Limb (tissue), 2 donors: ENCODE measurements at regions not wholly inside any gene's neighbourhood (a gene's known extent, or its start where the extent isn't known, plus 50 kb on each side); places are given as distances from the start of the nearest gene placed in this dataset.

Source experiments
- DNase-seq, 2 donors: peaks; one replicate each; pipeline ENCODE4 v3.0.0-alpha.2; 2016; ENCODE audit errors: extremely low spot score in 2 of 2

GRCh38 chr6:122052346-122052900 is 347.0 kb upstream of the HSF2 start:
- no peak for DNase-seq

- DNase-seq: no peak
These were observed 339.5 kb upstream of the HSF2 start for GRCh38 chr6:122059918-122060317.

DNA sequence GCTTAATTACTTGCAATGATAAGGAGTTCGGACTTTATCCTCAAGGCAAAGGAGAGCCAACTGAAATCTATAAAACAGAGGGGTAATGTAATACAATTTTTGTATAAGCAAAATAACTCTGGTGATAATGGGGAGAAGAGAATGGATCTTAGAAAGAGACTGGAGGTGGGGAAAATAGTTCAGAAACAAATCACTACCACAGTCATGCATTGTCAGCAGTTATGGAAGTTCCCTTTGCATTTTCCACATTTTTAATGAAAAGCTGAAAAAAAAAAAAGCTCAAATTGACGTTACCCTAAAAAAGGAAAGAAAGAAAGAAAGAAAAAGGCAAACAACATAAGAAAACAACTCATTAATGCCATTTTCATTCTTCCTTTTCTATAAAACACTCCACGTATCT is 337.6 kb upstream of the HSF2 start:
- no peak for DNase-seq

- peak in 1 of 2 donors; percentile 60 for DNase-seq
These were observed 336.4 kb upstream of the HSF2 start for GRCh38 chr6:122063076-122063475.

- no peak for DNase-seq
These were observed 335.7 kb upstream of the HSF2 start for GRCh38 chr6:122063761-122064160.

DNA sequence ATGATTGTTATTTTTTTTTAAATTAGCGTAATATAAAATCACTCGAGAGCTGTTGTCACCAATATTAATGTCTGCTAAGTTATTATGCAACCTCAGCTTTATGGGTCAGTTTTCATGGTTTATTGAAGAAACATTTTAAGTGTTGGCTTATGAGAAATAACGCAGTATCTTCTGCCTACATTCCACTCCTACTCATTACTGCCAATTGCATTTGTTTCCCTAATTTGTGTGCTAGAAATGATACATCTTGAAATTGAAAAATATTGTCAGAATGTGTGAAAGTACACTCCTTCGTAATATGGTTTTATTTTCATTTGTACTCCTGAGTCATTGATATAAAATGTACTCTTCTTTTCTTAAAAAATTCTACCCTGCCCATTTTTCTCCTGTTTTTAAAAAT is 333.3 kb upstream of the HSF2 start:
- no peak for DNase-seq

GRCh38 chr6:122068291-122068769 is 331.1 kb upstream of the HSF2 start:
- no peak for DNase-seq

GRCh38 chr6:122069932-122070331 is 329.5 kb upstream of the HSF2 start:
- no peak for DNase-seq

- DNase-seq: no peak
These were observed 327.3 kb upstream of the HSF2 start for GRCh38 chr6:122072014-122072647.

DNA sequence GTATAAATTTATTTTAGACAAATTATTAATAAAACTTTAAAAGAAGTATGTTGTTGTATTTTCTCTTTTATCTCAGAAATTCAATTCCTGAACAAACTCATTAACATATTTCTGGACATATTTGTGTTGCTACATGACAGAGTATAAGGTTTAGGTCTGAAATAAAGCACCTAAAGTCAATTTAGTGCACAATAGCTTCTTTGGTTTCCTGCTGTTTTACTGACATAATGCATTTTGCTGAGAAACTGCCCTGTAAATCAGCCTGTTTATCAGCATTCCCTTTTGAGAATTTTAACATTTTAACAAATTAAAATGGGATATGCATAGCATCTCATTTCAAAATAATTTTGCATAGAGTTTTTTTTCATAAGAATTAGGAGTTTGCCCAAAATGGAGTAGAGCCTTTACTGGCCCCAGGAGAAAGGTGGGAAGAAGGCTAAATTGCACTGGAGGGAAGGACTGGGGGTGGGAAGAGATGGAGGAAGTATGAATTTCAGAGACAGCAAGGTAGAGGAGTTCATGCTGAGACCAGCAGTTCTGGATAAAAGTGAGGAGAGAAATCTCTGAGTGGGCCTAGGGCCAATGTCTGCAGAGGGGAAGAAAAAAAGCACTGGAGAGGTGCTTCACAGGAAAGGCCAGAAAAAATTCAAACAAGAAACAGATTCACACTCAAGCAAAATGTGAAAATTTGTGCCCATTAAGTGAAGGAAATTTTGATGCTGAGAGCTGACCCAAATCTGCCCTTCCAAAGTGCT is 324.2 kb upstream of the HSF2 start:
- no peak for DNase-seq

- DNase-seq: peak; percentile 40 to 51
These were observed 323.5 kb upstream of the HSF2 start for GRCh38 chr6:122075917-122076316.

- no peak for DNase-seq
These were observed 321.8 kb upstream of the HSF2 start for GRCh38 chr6:122077603-122078002.

DNA sequence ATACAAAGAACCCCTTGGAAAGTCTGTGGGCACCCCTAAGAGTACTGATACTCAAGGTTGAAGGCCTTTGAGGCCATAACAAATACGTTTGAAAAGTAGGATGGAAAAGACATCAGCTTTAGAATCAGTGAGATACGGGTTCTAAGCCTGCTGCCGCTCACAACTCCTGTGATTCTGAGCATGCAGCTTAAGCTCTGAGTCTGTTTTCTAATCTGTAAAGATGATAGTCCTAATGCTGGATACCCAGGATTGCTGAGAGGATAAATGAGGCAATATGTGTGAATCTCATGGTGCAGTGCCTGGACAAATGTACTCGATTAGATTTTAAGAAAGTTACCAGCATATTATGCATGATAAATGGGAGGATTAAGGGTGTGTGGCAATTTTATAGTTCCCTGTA is 321.0 kb upstream of the HSF2 start:
- DNase-seq: no peak

DNA sequence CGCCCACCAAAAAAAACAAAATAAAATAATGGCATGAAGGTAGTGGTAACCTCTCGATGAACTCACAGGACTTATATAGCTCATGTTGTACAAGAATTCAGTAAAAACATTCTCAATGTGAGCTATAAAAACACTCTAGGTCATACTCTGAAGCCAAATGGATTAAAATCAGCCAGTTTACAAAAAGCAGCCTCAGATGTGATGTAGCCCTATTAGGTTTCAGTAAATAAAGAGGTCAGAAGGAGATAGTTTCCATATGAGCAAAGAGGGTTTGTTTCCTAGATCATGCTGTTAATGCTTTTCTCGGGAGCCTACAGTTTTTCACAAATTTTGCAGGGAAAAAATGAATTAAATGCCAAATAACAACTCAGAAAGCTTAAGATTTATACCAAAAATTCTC is 319.5 kb upstream of the HSF2 start:
- no peak for DNase-seq

DNA sequence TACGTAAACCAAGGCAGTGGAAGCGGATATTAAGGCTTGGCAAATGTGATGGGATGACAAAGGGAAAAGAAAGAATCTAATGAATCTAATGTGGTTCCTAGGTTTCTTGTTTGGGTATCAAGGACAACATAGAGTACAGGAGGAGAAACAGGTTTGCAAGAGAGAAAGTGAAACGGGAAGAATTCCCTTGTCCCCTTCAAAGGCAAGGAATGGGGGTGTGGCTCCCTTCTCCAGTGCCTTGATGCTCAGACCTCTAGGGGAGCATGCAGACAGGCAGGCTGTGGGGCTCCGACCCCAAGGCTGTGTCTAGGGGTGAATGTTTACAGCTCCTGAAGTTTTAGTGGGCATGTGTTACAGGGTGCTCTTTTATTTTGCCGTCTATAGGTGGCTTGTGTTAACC is 317.5 kb upstream of the HSF2 start:
- DNase-seq: no peak

DNA sequence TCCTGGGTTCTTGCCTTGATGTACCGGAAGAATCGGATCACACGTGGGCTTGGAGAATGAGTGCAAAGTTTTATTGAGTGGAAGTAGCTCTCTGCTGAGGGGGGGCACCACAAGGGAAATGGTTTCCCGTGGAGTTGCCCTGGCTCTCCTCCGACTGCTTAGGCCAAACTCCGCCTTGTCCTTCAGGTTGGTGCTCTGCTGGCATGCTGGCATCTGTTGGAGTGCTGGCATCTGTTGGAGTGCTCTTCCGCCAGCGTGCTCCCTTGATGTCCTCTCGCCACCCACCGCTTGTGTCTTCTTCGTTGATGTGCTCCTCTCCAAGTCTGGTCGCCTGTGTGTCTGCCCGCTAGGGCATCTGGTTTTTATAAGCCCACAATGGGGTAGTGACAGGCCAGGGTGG is 317.1 kb upstream of the HSF2 start:
- DNase-seq: no peak

DNA sequence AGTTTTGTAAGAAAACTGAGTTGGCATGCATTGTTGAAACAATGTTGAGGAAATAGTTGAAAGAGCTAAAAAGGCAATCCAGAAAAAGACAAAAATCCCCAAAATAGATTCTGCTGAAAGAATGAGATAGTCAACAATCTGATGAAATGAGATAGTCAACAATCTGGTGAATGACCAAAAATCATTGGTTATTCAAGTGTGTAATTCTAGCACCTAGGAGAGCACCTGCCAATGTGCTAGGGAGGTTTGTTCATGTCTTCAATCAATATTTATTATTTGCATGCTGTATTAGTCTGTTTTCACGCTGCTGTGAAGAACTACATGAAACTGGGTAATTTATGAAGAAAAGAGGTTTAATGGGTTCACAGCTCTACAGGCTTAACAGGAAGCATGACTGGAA is 307.1 kb upstream of the HSF2 start:
- DNase-seq: no peak

- DNase-seq: no peak
These were observed 301.2 kb upstream of the HSF2 start for GRCh38 chr6:122098201-122098678.

- no peak for DNase-seq
These were observed 297.4 kb upstream of the HSF2 start for GRCh38 chr6:122102026-122102425.

DNA sequence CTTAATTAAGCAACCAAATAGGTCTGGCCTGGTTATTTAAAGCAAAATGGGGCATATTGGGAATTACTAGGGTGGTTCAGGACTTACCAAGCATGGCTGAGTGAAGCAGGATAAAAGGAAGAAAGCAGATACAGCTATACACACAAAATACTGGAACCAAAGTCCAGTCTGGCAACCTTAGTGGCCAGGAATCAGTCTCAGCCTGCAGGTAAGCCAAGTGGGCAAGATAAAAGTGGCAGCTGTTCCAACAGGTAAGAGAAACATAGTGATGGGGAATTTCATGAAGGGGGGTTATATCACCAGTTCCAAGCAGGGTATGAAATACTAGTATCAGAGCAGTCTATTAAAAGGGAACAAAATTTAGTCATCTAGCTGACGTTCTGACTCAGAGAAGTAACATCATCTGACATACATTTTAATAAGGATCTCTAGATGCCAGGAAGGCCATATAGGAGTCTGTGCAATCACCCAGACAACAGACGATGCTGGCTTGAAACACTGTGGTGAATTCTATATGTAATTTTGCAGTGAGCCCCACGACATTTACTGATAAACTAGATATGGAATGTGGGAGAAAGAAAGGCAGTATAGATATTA is 292.1 kb upstream of the HSF2 start:
- DNase-seq: no peak

DNA sequence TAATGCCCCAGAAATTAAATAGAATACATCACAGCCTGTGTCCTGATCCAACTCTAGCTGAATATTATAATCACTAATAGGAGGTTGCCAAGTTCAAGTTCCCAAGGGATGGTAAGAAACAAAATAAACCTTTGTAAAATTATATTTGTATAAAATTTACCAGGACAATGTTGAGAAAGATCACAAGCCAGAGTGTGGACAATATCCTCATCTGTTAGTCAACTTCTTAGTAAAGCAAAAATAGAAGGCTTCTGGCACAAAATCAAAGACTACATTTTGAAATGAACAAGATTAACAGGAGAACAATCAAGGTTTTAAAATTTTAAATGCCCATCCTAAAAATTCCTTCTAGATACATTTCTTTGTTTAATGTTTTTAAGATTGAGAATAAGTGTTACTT is 290.4 kb upstream of the HSF2 start:
- no peak for DNase-seq

DNA sequence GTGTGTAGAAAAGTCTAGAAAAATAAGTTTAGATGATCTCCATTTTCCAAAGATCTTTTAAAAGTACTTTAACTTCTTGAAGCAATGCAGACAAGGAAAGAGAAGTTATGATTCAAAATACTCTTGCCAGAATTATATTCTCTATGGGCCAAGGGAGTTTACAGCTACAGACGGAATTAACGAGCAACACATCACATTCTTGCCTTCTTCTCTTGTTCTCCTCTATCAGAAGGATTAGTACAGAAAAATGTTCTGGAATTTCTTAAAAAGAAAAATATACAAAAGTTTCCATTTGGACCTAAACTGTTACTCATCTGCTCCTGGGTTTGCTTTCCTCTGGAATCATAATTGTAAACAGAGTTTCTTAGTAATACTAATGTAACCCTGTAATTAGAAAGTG is 284.7 kb upstream of the HSF2 start:
- DNase-seq: no peak
